K562 (cell line): ENCODE measurements at regions not wholly inside any gene's neighbourhood (a gene's known extent, or its start where the extent isn't known, plus 50 kb on each side); places are given as distances from the start of the nearest gene placed in this dataset.

ENCODE experiments used
- ATAC-seq: fragments of 200-7000 bp; cut with Tn5 transposase; 3 replicates; pipeline ENCODE4 v1.9.1; 2020; ENCODE audit warnings: moderate library complexity
- BruUV-seq: library from RNA; stranded (reverse); fragments of 400-500 nt; replicated peaks from 2 replicates; lab custom pipeline; 2021; lab: Mats Ljungman, UMichigan
- CTCF ChIA-PET: fragments of 300-600 bp; formaldehyde crosslinking; extraction: SDS; loops from one replicate; lab custom pipeline; 2021; ENCODE audit warnings: low intra/inter-chr PET ratio; lab: Yijun Ruan, JAX
- POLR2A ChIA-PET: fragments of 300-600, 350-650 bp; sonication (Branson Sonifier 250); formaldehyde crosslinking; extraction: SDS; loops from one replicate; lab custom pipeline; 2021; ENCODE audit warnings: antibody characterized with exemption, inconsistent platforms; lab: Yijun Ruan, JAX
- DNase-seq, 4 experiments: peaks; one replicate each; pipeline versions ENCODE4 v3.0.0 to v3.0.0-alpha.2; 2011 to 2018; ENCODE audit warnings: low spot score in 3 of 4, mixed read lengths in 3 of 4; ENCODE audit errors: extremely low read depth in 1 of 4
- FAIRE-seq: peaks from 2 replicates; lab custom pipeline; 2011; peaks lifted over from hg19 to GRCh38; lab: Jason Lieb, UNC
- H2AFZ ChIP-seq: 2 replicates; pipeline ENCODE4 v1.6.0; 2011; ENCODE audit warnings: low read depth, low read length, control low read depth, inconsistent platforms
- H3K27ac ChIP-seq: fragments of 200-600 bp; 3 replicates; pipeline ENCODE4 v1.8.0; 2011; ENCODE audit warnings: low read depth, mild to moderate bottlenecking, control low read depth, inconsistent platforms, low read length, moderate library complexity, mixed read lengths; ENCODE audit errors: extremely low read depth
- H3K27me3 ChIP-seq, 2 experiments: fragments of 300-600 bp in 1 of 2; 2 replicates in 1 of 2; 3 replicates in 1 of 2; pipeline versions ENCODE4 v1.6.0 to v1.8.0; 2011; ENCODE audit warnings: inconsistent platforms in 2 of 2, low read length in 2 of 2, mild to moderate bottlenecking in 1 of 2, mixed read lengths in 1 of 2, moderate library complexity in 1 of 2; ENCODE audit not compliant: control insufficient read depth in 2 of 2, insufficient read depth in 2 of 2
- H3K36me3 ChIP-seq: fragments of 300-600 bp; 3 replicates; pipeline ENCODE4 v1.8.0; 2011; ENCODE audit warnings: mild to moderate bottlenecking, low read length, inconsistent platforms; ENCODE audit not compliant: control insufficient read depth, insufficient read depth
- H3K4me1 ChIP-seq, 2 experiments: fragments of 200-600 bp in 1 of 2; replicated peaks in 1 of 2; 2 replicates in 1 of 2; 3 replicates in 1 of 2; pipeline versions ENCODE4 v1.5.1 to v1.8.0; 2011; ENCODE audit warnings: inconsistent platforms in 2 of 2, low read length in 2 of 2, mild to moderate bottlenecking in 1 of 2, mixed read lengths in 1 of 2, moderate library complexity in 1 of 2; ENCODE audit not compliant: control insufficient read depth in 2 of 2, insufficient read depth in 2 of 2
- H3K4me2 ChIP-seq: 2 replicates; pipeline ENCODE4 v1.6.1; 2011; ENCODE audit warnings: low read length, control low read depth, inconsistent platforms, mixed read lengths; ENCODE audit not compliant: insufficient read depth
- H3K4me3 ChIP-seq: fragments of 200-600 bp; sonication (generic), shearing (Covaris generic); 2 replicates; pipeline ENCODE4 v1.5.1; 2016; ENCODE audit warnings: control low read depth, inconsistent platforms
- H3K79me2 ChIP-seq: fragments of 200-600 bp; 3 replicates; pipeline ENCODE4 v1.8.0; 2011; ENCODE audit warnings: low read length, inconsistent platforms; ENCODE audit not compliant: control insufficient read depth, insufficient read depth
- H3K9ac ChIP-seq, 2 experiments: 2 replicates each; pipeline versions ENCODE4 v1.6.0 to v1.6.1; 2011; ENCODE audit warnings: low read depth in 2 of 2, low read length in 2 of 2, control low read depth in 1 of 2, inconsistent platforms in 1 of 2, mild to moderate bottlenecking in 1 of 2, mixed read lengths in 1 of 2; ENCODE audit not compliant: insufficient read depth in 1 of 2
- H3K9me1 ChIP-seq: one replicate; pipeline ENCODE4 v1.6.0; 2011; ENCODE audit warnings: inconsistent platforms, mild to moderate bottlenecking, low read length, moderate library complexity; ENCODE audit not compliant: control insufficient read depth, insufficient read depth
- H3K9me3 ChIP-seq: replicated peaks from 2 replicates; pipeline ENCODE4 v1.5.1; 2011; ENCODE audit warnings: low read depth, low read length, inconsistent platforms; ENCODE audit not compliant: control insufficient read depth, insufficient read depth
- H4K20me1 ChIP-seq: replicated peaks from 2 replicates; pipeline ENCODE4 v1.6.1; 2011; ENCODE audit warnings: low read length, inconsistent platforms, mixed read lengths; ENCODE audit not compliant: control insufficient read depth, insufficient read depth
- CBX1 ChIP-seq: sonication (generic); IDR thresholded peaks from 2 replicates; pipeline ENCODE4 v1.6.1; 2016; ENCODE audit warnings: antibody characterized with exemption, low read depth, mild to moderate bottlenecking
- CBX3 ChIP-seq, 2 experiments: IDR thresholded peaks; 1 replicate in 1 of 2; 2 replicates in 1 of 2; pipeline ENCODE4 v1.6.1; 2012; ENCODE audit warnings: inconsistent platforms in 2 of 2, low read length in 2 of 2, borderline replicate concordance in 1 of 2, control low read depth in 1 of 2
- CBX5 ChIP-seq: IDR thresholded peaks from 2 replicates; pipeline ENCODE4 v1.6.1; 2014; ENCODE audit warnings: low read depth, borderline replicate concordance
- E2F1 ChIP-seq: sonication (generic); formaldehyde crosslinking; IDR thresholded peaks from 2 replicates; pipeline ENCODE4 v1.8.1; 2023; ENCODE audit warnings: mild to moderate bottlenecking, missing genetic modification reagents, moderate library complexity
- E2F4 ChIP-seq: sonication (generic); formaldehyde crosslinking; IDR thresholded peaks from 2 replicates; pipeline ENCODE4 v1.8.0; 2022; ENCODE audit warnings: mild to moderate bottlenecking, low read depth, missing genetic modification reagents
- HNRNPLL ChIP-seq: fragments of 200-400 bp; formaldehyde crosslinking; IDR thresholded peaks from 2 replicates; pipeline ENCODE4 v1.6.1; 2017; ENCODE audit warnings: low read length, low read depth, mild to moderate bottlenecking; ENCODE audit not compliant: poor library complexity, severe bottlenecking
- MEIS2 ChIP-seq: fragments of 450-650 bp; IDR thresholded peaks from 2 replicates; pipeline ENCODE4 v1.6.1; 2014; ENCODE audit warnings: mild to moderate bottlenecking; ENCODE audit not compliant: partially characterized antibody
- MIER1 ChIP-seq: fragments of 450-650 bp; IDR thresholded peaks from 2 replicates; pipeline ENCODE4 v1.6.1; 2016; ENCODE audit warnings: antibody characterized with exemption, mild to moderate bottlenecking, low read depth
- PHB2 ChIP-seq: fragments of 450-650 bp; IDR thresholded peaks from 2 replicates; pipeline ENCODE4 v1.6.1; 2017; ENCODE audit warnings: low read depth
- SAFB2 ChIP-seq: fragments of 200-400 bp; formaldehyde crosslinking; IDR thresholded peaks from 2 replicates; pipeline ENCODE4 v1.6.1; 2018; ENCODE audit warnings: borderline replicate concordance, low read length, low read depth, moderate library complexity; ENCODE audit not compliant: severe bottlenecking
- SRSF7 ChIP-seq: fragments of 200-400 bp; formaldehyde crosslinking; optimal IDR thresholded peaks from 2 replicates; pipeline ENCODE3; 2017; ENCODE audit warnings: mild to moderate bottlenecking, low read depth, low read length
- TRIM28 ChIP-seq: fragments of 450-650 bp; IDR thresholded peaks from 2 replicates; pipeline ENCODE4 v1.6.1; 2017
- ZFP36 ChIP-seq: fragments of 150-350 bp; IDR thresholded peaks from 2 replicates; pipeline ENCODE4 v1.6.1; 2018; ENCODE audit warnings: low read length, low read depth; ENCODE audit not compliant: partially characterized antibody
- ZNF282 ChIP-seq: sonication (generic); formaldehyde crosslinking; IDR thresholded peaks from 2 replicates; pipeline ENCODE4 v1.8.1; 2023; ENCODE audit warnings: missing genetic modification reagents
- ZNF655 ChIP-seq: fragments of 250-450 bp; sonication (Bioruptor Pico); IDR thresholded peaks from 2 replicates; pipeline ENCODE4 v1.5.0; 2021
- WGBS: fragments of 100-300 bp; shearing (Covaris generic); methylation state at CpG from one replicate; pipeline ENCODE4 v1.1.6; 2016; ENCODE audit warnings: low coverage, mixed read lengths; ENCODE audit not compliant: insufficient coverage; ENCODE audit errors: missing lambda C conversion rate; 5-methylcytosine and 5-hydroxymethylcytosine counted together
- in situ Hi-C: fragments of 300-500 bp; cut with MboI; formaldehyde crosslinking; loops from 4 replicates; pipeline ENCODE4 v1.15.0; 2018; ENCODE audit warnings: inconsistent platforms, mixed read lengths
- intact Hi-C: fragments of 100-400 bp; cut with micrococcal nuclease; formaldehyde crosslinking; loops from 2 replicates; pipeline ENCODE4 v1.14.2; 2022

DNA sequence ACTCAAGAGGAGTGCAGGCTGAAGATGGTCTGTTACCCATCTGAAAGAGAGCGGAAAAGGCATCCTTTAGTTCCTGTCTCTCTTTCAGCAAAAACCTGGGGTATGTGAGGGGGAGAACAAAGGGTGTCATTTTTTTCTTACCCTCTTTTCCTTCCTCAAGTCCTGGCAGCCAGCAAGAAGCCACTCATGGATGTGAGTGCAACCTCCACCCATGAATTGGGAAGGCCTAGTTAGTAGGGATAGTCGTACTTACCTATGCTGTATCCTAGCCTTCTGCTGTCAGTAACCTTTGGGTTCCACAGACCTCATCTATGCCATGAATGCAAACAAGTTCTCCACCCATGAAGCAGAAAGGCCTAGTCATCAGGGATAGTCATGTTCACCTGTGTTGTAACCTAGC is 472.8 kb downstream of the ZIC1 start:
- no peak overlapping the region for H3K27ac ChIP-seq
- 0 out of 2 replicates have a peak, but pooled peaks cover 2% of the 10 kb centered on the region for H3K9me3 ChIP-seq
- H3K4me2 ChIP-seq: no peak overlapping the region
- no peaks in the 10 kb centered on the region for H4K20me1 ChIP-seq
- intact Hi-C loops (no loop called here), in situ Hi-C loops (no loop called here)
- no peak for ATAC-seq
- H3K4me3 ChIP-seq: no peak overlapping the region
- 0% methylated on average over 2 of the region's 2 CpGs for WGBS
- no peaks in the 10 kb centered on the region for H3K9me1 ChIP-seq
- no peak for DNase-seq
- H2AFZ ChIP-seq: no peak overlapping the region
- no TSS peak for BruUV-seq
- POLR2A ChIA-PET: no interaction called here
- no peaks in the 10 kb centered on the region for H3K4me1 ChIP-seq
- no peaks in the 10 kb centered on the region for H3K27me3 ChIP-seq
- no peak overlapping the region for H3K9ac ChIP-seq
- TF ChIP-seq CBX5: peak; percentile 92
- TF ChIP-seq PHB2: no peak
- 0 out of 2 replicates have a peak, but pooled peaks have one; percentile 51 for TF ChIP-seq TRIM28
- no peak for TF ChIP-seq ZNF282
- no peak for TF ChIP-seq HNRNPLL
- peak; percentile 81; the same call in 1 of the 2 replicates for TF ChIP-seq CBX1
- peak in 1 of 2 experiments; percentile 73; a peak in 1 of 3 replicates for TF ChIP-seq CBX3 (IDR thresholded peaks at IDR 0.05; ENCODE audit: borderline replicate concordance in 1 of 2, low read length in 2 of 2)
- TF ChIP-seq ZFP36: peak; percentile 27
- no peaks in the 10 kb centered on the region for H3K79me2 ChIP-seq
- no peak for FAIRE-seq
- H3K36me3 ChIP-seq: no peaks in the 10 kb centered on the region
- CTCF ChIA-PET: no interaction called here

GRCh38 chr3:147886879-147887278 is 477.7 kb downstream of the ZIC1 start:
- in situ Hi-C loops (no loop called here), intact Hi-C loops (no loop called here)
- ChIA-PET CTCF (no interaction called here), POLR2A (no interaction called here)
- no peak for DNase-seq
- no peaks in the 10 kb centered on the region for H3K4me1 ChIP-seq
- no peak for FAIRE-seq
- no peaks in the 10 kb centered on the region for H3K27me3 ChIP-seq
- no peak overlapping the region for H3K27ac ChIP-seq
- no peaks in the 10 kb centered on the region for H3K9me1 ChIP-seq
- no peak overlapping the region for H2AFZ ChIP-seq
- H3K4me2 ChIP-seq: no peak overlapping the region
- H3K79me2 ChIP-seq: no peaks in the 10 kb centered on the region
- no peaks in the 10 kb centered on the region for H4K20me1 ChIP-seq
- H3K4me3 ChIP-seq: no peak overlapping the region
- no peaks in the 10 kb centered on the region for H3K36me3 ChIP-seq
- no peaks in the 10 kb centered on the region for H3K9me3 ChIP-seq
- no TSS peak for BruUV-seq
- no peak for ATAC-seq
- WGBS: 0% methylated on average over 2 of the region's 2 CpGs
- H3K9ac ChIP-seq: no peak overlapping the region
- TF ChIP-seq ZNF655 (CRISPR knock-in tag): no peak
- no peak for TF ChIP-seq SAFB2
- TF ChIP-seq E2F1 (CRISPR knock-in tag): no peak
- no peak for TF ChIP-seq MIER1
- no peak for TF ChIP-seq E2F4 (CRISPR knock-in tag)
- TF ChIP-seq SRSF7: no peak
- TF ChIP-seq MEIS2: no peak
